Smooth muscle cell (in vitro differentiated cells): ENCODE measurements at regions not wholly inside any gene's neighbourhood (a gene's known extent, or its start where the extent isn't known, plus 50 kb on each side); places are given as distances from the start of the nearest gene placed in this dataset.
"Not testable (repeated sequence)": the region's sequence is repeated elsewhere in the genome, so short reads cannot be mapped to it uniquely, and the experiment has no call there.

Experiments used
- DNase-seq: peaks from one replicate; lab custom pipeline; 2025; ENCODE audit not compliant: unreplicated experiment; lab: John Stamatoyannopoulos, UW
- H2AFZ ChIP-seq: fragments of 200-600 bp; sonication (generic); 2 replicates; pipeline ENCODE4 v1.6.0; 2016; ENCODE audit warnings: antibody characterized with exemption, low read depth, mild to moderate bottlenecking
- H3F3A ChIP-seq: fragments of 200-600 bp; sonication (generic); 2 replicates; pipeline ENCODE4 v1.6.0; 2017; ENCODE audit warnings: antibody characterized with exemption, low read depth
- H3K27ac ChIP-seq: fragments of 200-600 bp; sonication (generic); 2 replicates; pipeline ENCODE4 v1.5.1; 2016; ENCODE audit warnings: low read depth, mild to moderate bottlenecking
- H3K27me3 ChIP-seq: fragments of 200-600 bp; sonication (generic); 2 replicates; pipeline ENCODE4 v1.6.1; 2016; ENCODE audit warnings: low read depth, mild to moderate bottlenecking
- H3K36me3 ChIP-seq: fragments of 200-600 bp; sonication (generic); 2 replicates; pipeline ENCODE4 v1.5.1; 2016; ENCODE audit warnings: low read depth
- H3K4me1 ChIP-seq: fragments of 200-600 bp; sonication (generic); 2 replicates; pipeline ENCODE4 v1.5.1; 2016; ENCODE audit warnings: low read depth
- H3K4me2 ChIP-seq: fragments of 200-600 bp; sonication (generic); 2 replicates; pipeline ENCODE4 v1.6.0; 2016; ENCODE audit warnings: mild to moderate bottlenecking
- H3K4me3 ChIP-seq: fragments of 200-600 bp; sonication (generic); 2 replicates; pipeline ENCODE4 v1.5.1; 2016; ENCODE audit warnings: mild to moderate bottlenecking
- H3K79me2 ChIP-seq: fragments of 200-600 bp; sonication (generic); 2 replicates; pipeline ENCODE4 v1.6.0; 2016; ENCODE audit warnings: low read depth, mild to moderate bottlenecking
- H3K9ac ChIP-seq: fragments of 200-600 bp; sonication (generic); 2 replicates; pipeline ENCODE4 v1.6.0; 2016; ENCODE audit warnings: low read depth
- H3K9me3 ChIP-seq: fragments of 200-600 bp; sonication (generic); replicated peaks from 2 replicates; pipeline ENCODE4 v1.5.1; 2016; ENCODE audit warnings: low read depth
- H4K20me1 ChIP-seq: fragments of 200-600 bp; sonication (generic); 2 replicates; pipeline ENCODE4 v1.6.0; 2016; ENCODE audit warnings: low read depth
- WGBS: methylation state at CpG from one replicate; pipeline ENCODE4 v1.1.7; 2016; ENCODE audit warnings: low lambda C conversion rate; 5-methylcytosine and 5-hydroxymethylcytosine counted together
- TF ChIP-seq, protein P1 (sequence below): fragments of 200-600 bp; sonication (generic); IDR thresholded peaks from 2 replicates; pipeline ENCODE4 v1.5.1; 2017; ENCODE audit warnings: borderline replicate concordance, mild to moderate bottlenecking, antibody characterized with exemption; ENCODE audit not compliant: insufficient read depth, poor library complexity, severe bottlenecking

- no peaks in the 10 kb centered on the region for H3K4me1 ChIP-seq
- no peak for DNase-seq
- no peaks in the 10 kb centered on the region for H3F3A ChIP-seq
- no peak overlapping the region for H3K27ac ChIP-seq
- no peak overlapping the region for H3K4me2 ChIP-seq
- H4K20me1 ChIP-seq = no peaks in the 10 kb centered on the region
- H2AFZ ChIP-seq = no peak overlapping the region
- no peaks in the 10 kb centered on the region for H3K36me3 ChIP-seq
- no peak overlapping the region for H3K9ac ChIP-seq
- no peaks in the 10 kb centered on the region for H3K9me3 ChIP-seq
- no peaks in the 10 kb centered on the region for H3K27me3 ChIP-seq
- no peaks in the 10 kb centered on the region for H3K79me2 ChIP-seq
- TF ChIP-seq, protein P1, sequence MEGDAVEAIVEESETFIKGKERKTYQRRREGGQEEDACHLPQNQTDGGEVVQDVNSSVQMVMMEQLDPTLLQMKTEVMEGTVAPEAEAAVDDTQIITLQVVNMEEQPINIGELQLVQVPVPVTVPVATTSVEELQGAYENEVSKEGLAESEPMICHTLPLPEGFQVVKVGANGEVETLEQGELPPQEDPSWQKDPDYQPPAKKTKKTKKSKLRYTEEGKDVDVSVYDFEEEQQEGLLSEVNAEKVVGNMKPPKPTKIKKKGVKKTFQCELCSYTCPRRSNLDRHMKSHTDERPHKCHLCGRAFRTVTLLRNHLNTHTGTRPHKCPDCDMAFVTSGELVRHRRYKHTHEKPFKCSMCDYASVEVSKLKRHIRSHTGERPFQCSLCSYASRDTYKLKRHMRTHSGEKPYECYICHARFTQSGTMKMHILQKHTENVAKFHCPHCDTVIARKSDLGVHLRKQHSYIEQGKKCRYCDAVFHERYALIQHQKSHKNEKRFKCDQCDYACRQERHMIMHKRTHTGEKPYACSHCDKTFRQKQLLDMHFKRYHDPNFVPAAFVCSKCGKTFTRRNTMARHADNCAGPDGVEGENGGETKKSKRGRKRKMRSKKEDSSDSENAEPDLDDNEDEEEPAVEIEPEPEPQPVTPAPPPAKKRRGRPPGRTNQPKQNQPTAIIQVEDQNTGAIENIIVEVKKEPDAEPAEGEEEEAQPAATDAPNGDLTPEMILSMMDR = no peak
- H3K4me3 ChIP-seq = no peak overlapping the region
Measured at GRCh38 chr1:88503646-88504045, 180.4 kb upstream of the PKN2 start.

GRCh38 chr1:88504601-88505000 is 179.5 kb upstream of the PKN2 start:
- Histone ChIP-seq H3F3A (no peaks in the 10 kb centered on the region), H3K4me2 (no peak overlapping the region), H3K4me1 (no peaks in the 10 kb centered on the region), H3K36me3 (no peaks in the 10 kb centered on the region), H3K27me3 (no peaks in the 10 kb centered on the region), H2AFZ (no peak overlapping the region), H3K4me3 (no peak overlapping the region), H3K9me3 (no peaks in the 10 kb centered on the region), H3K9ac (no peak overlapping the region), H3K27ac (no peak overlapping the region), H3K79me2 (no peaks in the 10 kb centered on the region), H4K20me1 (no peaks in the 10 kb centered on the region)
- no peak for DNase-seq
- WGBS = 100% methylated on average over 1 of the region's 1 CpG
- TF ChIP-seq, protein P1 = no peak

- no peak for DNase-seq
Measured at GRCh38 chr1:88509379-88509778, 174.7 kb upstream of the PKN2 start.

GRCh38 chr1:88514544-88515060 is 169.5 kb upstream of the PKN2 start:
- Histone ChIP-seq H3K4me3 (no peak overlapping the region), H3F3A (no peaks in the 10 kb centered on the region), H3K4me2 (no peak overlapping the region), H3K9ac (no peak overlapping the region), H3K27ac (no peak overlapping the region), H2AFZ (no peak overlapping the region), H3K36me3 (no peaks in the 10 kb centered on the region), H3K79me2 (no peaks in the 10 kb centered on the region), H3K27me3 (no peaks in the 10 kb centered on the region), H3K4me1 (no peaks in the 10 kb centered on the region), H4K20me1 (no peaks in the 10 kb centered on the region), H3K9me3 (no peaks in the 10 kb centered on the region)
- TF ChIP-seq, protein P1 = no peak
- 83% methylated on average over 1 of the region's 1 CpG for WGBS
- no peak for DNase-seq

More at GRCh38 chr1:88509379-88509778, 174.7 kb upstream of the PKN2 start:
- no peaks in the 10 kb centered on the region for H4K20me1 ChIP-seq
- no peaks in the 10 kb centered on the region for H3K4me1 ChIP-seq
- TF ChIP-seq, protein P1 = no peak
- H3F3A ChIP-seq = no peaks in the 10 kb centered on the region
- no peak overlapping the region for H3K4me2 ChIP-seq
- H3K9me3 ChIP-seq = no peaks in the 10 kb centered on the region
- H3K27me3 ChIP-seq = no peaks in the 10 kb centered on the region
- WGBS = 36% methylated on average over 3 of the region's 3 CpGs
- no peak overlapping the region for H3K4me3 ChIP-seq
- H3K79me2 ChIP-seq = no peaks in the 10 kb centered on the region
- H3K9ac ChIP-seq = no peak overlapping the region
- no peak overlapping the region for H2AFZ ChIP-seq
- no peak overlapping the region for H3K27ac ChIP-seq
- H3K36me3 ChIP-seq = no peaks in the 10 kb centered on the region

GRCh38 chr1:88517499-88517898 is 166.6 kb upstream of the PKN2 start:
- H3K9me3 ChIP-seq, H4K20me1 ChIP-seq, H3K4me3 ChIP-seq, H3K79me2 ChIP-seq, DNase-seq, H2AFZ ChIP-seq, H3F3A ChIP-seq, H3K4me2 ChIP-seq, H3K27me3 ChIP-seq, H3K27ac ChIP-seq, H3K36me3 ChIP-seq, H3K4me1 ChIP-seq, H3K9ac ChIP-seq: not testable (repeated sequence)
- WGBS = 84% methylated on average over 1 of the region's 1 CpG
